SW480 (cell line): ENCODE measurements at regions not wholly inside any gene's neighbourhood (a gene's known extent, or its start where the extent isn't known, plus 50 kb on each side); places are given as distances from the start of the nearest gene placed in this dataset.
A peak's percentile ranks its signal among the peaks of the same experiment; 100 is the strongest.
"Not testable (repeated sequence)": the region's sequence is repeated elsewhere in the genome, so short reads cannot be mapped to it uniquely, and the experiment has no call there.

Experiments
- DNase-seq: peaks from one replicate; pipeline ENCODE4 v3.0.0-alpha.2; 2016; ENCODE audit warnings: low spot score

GRCh38 chr10:4230036-4230435 is 445.0 kb upstream of the KLF6 start:
- no peak for DNase-seq

GRCh38 chr10:4229106-4229505 is 444.1 kb upstream of the KLF6 start:
- DNase-seq = peak; percentile 56

- DNase-seq = no peak
Observed at GRCh38 chr10:4227586-4227985, 442.6 kb upstream of the KLF6 start.

GRCh38 chr10:4226941-4227540 is 442.0 kb upstream of the KLF6 start:
- no peak for DNase-seq

- DNase-seq = no peak
Observed at GRCh38 chr10:4224178-4224577, 439.2 kb upstream of the KLF6 start.

GRCh38 chr10:4221310-4221709 is 436.3 kb upstream of the KLF6 start:
- not testable (repeated sequence) for DNase-seq

- no peak for DNase-seq
Observed at GRCh38 chr10:4219901-4220300, 434.9 kb upstream of the KLF6 start.

GRCh38 chr10:4217653-4218052 is 432.6 kb upstream of the KLF6 start:
- DNase-seq = no peak

- no peak for DNase-seq
Observed at GRCh38 chr10:4217187-4217586, 432.2 kb upstream of the KLF6 start.

GRCh38 chr10:4216726-4217125 is 431.7 kb upstream of the KLF6 start:
- DNase-seq = no peak

- no peak for DNase-seq
Observed at GRCh38 chr10:4215963-4216575, 431.1 kb upstream of the KLF6 start.

- no peak for DNase-seq
Observed at GRCh38 chr10:4215485-4215884, 430.5 kb upstream of the KLF6 start.

GRCh38 chr10:4214908-4215307 is 429.9 kb upstream of the KLF6 start:
- DNase-seq = no peak

- DNase-seq = no peak
Observed at GRCh38 chr10:4213441-4213840, 428.4 kb upstream of the KLF6 start.

GRCh38 chr10:4212111-4212630 is 427.2 kb upstream of the KLF6 start:
- DNase-seq = no peak

GRCh38 chr10:4208499-4208898 is 423.5 kb upstream of the KLF6 start:
- DNase-seq = no peak

- DNase-seq = no peak
Observed at GRCh38 chr10:4205113-4205512, 420.1 kb upstream of the KLF6 start.

GRCh38 chr10:4202938-4203337 is 417.9 kb upstream of the KLF6 start:
- DNase-seq = no peak

- no peak for DNase-seq
Observed at GRCh38 chr10:4201866-4202825, 417.1 kb upstream of the KLF6 start.

- DNase-seq = no peak
Observed at GRCh38 chr10:4199196-4199595, 414.2 kb upstream of the KLF6 start.

- no peak for DNase-seq
Observed at GRCh38 chr10:4198216-4198615, 413.2 kb upstream of the KLF6 start.

- DNase-seq = no peak
Observed at GRCh38 chr10:4197676-4198075, 412.7 kb upstream of the KLF6 start.
